Right lobe of liver (tissue), 4 donors: ENCODE measurements at regions not wholly inside any gene's neighbourhood (a gene's known extent, or its start where the extent isn't known, plus 50 kb on each side); places are given as distances from the start of the nearest gene placed in this dataset.

Source experiments
- CTCF ChIP-seq, 4 donors: fragments of 200-600 bp in 3 of 4; fragments of 450-650 bp in 1 of 4; IDR thresholded peaks; one replicate each; pipeline versions ENCODE4 v1.5.1 to v1.8.0; 2016 to 2022; ENCODE audit warnings: antibody characterized with exemption in 4 of 4, mild to moderate bottlenecking in 2 of 4
- POLR2A ChIP-seq: fragments of 450-650 bp; IDR thresholded peaks from one replicate; pipeline ENCODE4 v1.6.1; 2017; ENCODE audit warnings: antibody characterized with exemption, mild to moderate bottlenecking
- donor health status: DM: no; HTN: no; CAD: no.
- donor health status: DM: no; HTN: no; CAD: no.
- donor health status: DM: no; HTN: yes; CAD: no.

- no peak for TF ChIP-seq CTCF (IDR thresholded peaks at IDR 0.05)
- TF ChIP-seq POLR2A: no peak
Measured at GRCh38 chr5:20636686-20637085, 648.7 kb upstream of the CDH18 start.
